ENCODE measurements at regions not wholly inside any gene's neighbourhood (a gene's known extent, or its start where the extent isn't known, plus 50 kb on each side); places are given as distances from the start of the nearest gene placed in this dataset.

DNA sequence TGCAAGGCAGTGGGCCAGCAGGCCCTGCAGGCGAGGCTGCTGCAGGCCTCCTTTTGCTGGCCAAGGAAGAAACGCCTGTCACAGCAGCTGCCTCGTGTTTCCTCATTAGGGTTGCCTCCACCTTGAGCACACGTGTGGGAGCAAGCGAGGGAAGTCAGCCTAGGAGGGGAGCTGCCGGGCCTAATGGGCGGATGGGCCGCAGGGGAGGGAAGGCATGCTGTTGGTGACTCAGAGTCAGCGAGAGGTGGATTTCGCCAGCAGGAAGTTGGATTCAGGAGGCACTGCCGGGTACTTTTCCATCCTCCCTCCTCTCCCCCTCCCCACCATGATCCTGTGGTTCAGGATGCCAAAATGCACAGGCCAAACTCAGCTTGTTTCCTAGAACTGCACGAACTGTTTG is 498.7 kb downstream of the METTL15 start:
- TF ChIP-seq, protein P1, sequence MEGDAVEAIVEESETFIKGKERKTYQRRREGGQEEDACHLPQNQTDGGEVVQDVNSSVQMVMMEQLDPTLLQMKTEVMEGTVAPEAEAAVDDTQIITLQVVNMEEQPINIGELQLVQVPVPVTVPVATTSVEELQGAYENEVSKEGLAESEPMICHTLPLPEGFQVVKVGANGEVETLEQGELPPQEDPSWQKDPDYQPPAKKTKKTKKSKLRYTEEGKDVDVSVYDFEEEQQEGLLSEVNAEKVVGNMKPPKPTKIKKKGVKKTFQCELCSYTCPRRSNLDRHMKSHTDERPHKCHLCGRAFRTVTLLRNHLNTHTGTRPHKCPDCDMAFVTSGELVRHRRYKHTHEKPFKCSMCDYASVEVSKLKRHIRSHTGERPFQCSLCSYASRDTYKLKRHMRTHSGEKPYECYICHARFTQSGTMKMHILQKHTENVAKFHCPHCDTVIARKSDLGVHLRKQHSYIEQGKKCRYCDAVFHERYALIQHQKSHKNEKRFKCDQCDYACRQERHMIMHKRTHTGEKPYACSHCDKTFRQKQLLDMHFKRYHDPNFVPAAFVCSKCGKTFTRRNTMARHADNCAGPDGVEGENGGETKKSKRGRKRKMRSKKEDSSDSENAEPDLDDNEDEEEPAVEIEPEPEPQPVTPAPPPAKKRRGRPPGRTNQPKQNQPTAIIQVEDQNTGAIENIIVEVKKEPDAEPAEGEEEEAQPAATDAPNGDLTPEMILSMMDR (IDR thresholded peaks at IDR 0.05; ENCODE audit: insufficient read depth, low read depth, low read length) = no peak
- no peak for TF ChIP-seq EZH2 (IDR thresholded peaks at IDR 0.05; ENCODE audit: insufficient read depth, low read length)
